Adrenal gland (tissue), 5 donors: ENCODE measurements at regions not wholly inside any gene's neighbourhood (a gene's known extent, or its start where the extent isn't known, plus 50 kb on each side); places are given as distances from the start of the nearest gene placed in this dataset.

Experiments
- CTCF ChIP-seq, 6 experiments: fragments of 450-650 bp in 4 of 6; fragments of 200-600 bp in 2 of 6; sonication (generic) in 1 of 6; IDR thresholded peaks; 1 replicate in 5 of 6; 2 replicates in 1 of 6; pipeline versions ENCODE4 v1.5.1 to v1.8.0; 2016 to 2021; ENCODE audit warnings: antibody characterized with exemption in 6 of 6, mild to moderate bottlenecking in 2 of 6, moderate library complexity in 1 of 6
- POLR2A ChIP-seq, 2 donors: fragments of 450-650 bp; IDR thresholded peaks; one replicate each; pipeline ENCODE4 v1.6.1; 2017; ENCODE audit warnings: antibody characterized with exemption in 2 of 2, mild to moderate bottlenecking in 2 of 2, moderate library complexity in 1 of 2
- donor health status: DM: no; HTN: no; CAD: no.

DNA sequence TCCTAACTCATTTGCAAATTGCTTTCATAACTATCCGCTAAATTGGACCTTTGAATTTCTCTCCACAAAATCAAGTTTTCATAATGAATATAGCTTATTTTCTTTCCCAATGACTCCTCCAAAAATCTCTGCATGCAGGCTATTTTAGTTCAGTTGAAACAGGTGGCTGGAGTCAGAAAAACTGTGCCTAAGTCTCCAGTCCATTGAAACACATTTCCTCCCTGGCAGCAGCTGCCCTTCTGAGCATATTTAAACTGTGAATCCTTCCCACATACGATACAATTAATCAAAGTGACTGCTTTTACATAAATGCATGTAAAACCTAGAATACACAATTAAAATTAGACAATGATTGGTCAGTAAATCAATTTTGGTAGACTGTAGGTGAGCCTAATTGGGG, 344.6 kb upstream of the MARCKS start:
- no peak for TF ChIP-seq CTCF (IDR thresholded peaks at IDR 0.05)
- TF ChIP-seq POLR2A (IDR thresholded peaks at IDR 0.05) = no peak
